WTC11 (cell line): ENCODE measurements at regions not wholly inside any gene's neighbourhood (a gene's known extent, or its start where the extent isn't known, plus 50 kb on each side); places are given as distances from the start of the nearest gene placed in this dataset.

ENCODE experiments used
- ATAC-seq: fragments of 200-7000 bp; cut with Tn5 transposase; 2 replicates; pipeline ENCODE4 v1.10.0; 2021; ENCODE audit warnings: mild to moderate bottlenecking, moderate library complexity
- CTCF ChIA-PET: fragments of 300-600 bp; sonication (Branson Sonifier 250); formaldehyde crosslinking; loops from one replicate; lab custom pipeline; 2021; ENCODE audit warnings: antibody characterized with exemption; lab: Charles Lee
- POLR2A ChIA-PET: fragments of 350-600 bp; sonication (Branson Sonifier 250); formaldehyde crosslinking; loops from one replicate; lab custom pipeline; 2021; ENCODE audit warnings: antibody characterized with exemption; lab: Charles Lee
- DNase-seq: peaks from one replicate; pipeline ENCODE4 v3.0.0; 2021; ENCODE audit warnings: low spot score
- H3K27ac Mint-ChIP-seq: 2 replicates; pipeline ENCODE4 v1.8.0; 2021; ENCODE audit warnings: mixed read lengths
- H3K27me3 Mint-ChIP-seq: 2 replicates; pipeline ENCODE4 v1.8.0; 2021; ENCODE audit warnings: low read depth, mild to moderate bottlenecking, moderate library complexity, mixed read lengths
- H3K36me3 Mint-ChIP-seq: 2 replicates; pipeline ENCODE4 v1.8.0; 2021; ENCODE audit warnings: mixed read lengths
- H3K4me1 Mint-ChIP-seq: 2 replicates; pipeline ENCODE4 v1.8.0; 2022; ENCODE audit warnings: mixed read lengths
- H3K4me3 Mint-ChIP-seq: 2 replicates; pipeline ENCODE4 v1.8.0; 2021; ENCODE audit warnings: mild to moderate bottlenecking, moderate library complexity, mixed read lengths
- H3K9me3 Mint-ChIP-seq: 2 replicates; pipeline ENCODE4 v1.8.0; 2021; ENCODE audit warnings: mixed read lengths
- ATF2 ChIP-seq: sonication (generic); formaldehyde crosslinking; IDR thresholded peaks from 2 replicates; pipeline ENCODE4 v1.8.1; 2022; ENCODE audit warnings: low read depth, missing genetic modification reagents, borderline replicate concordance
- ATF6 ChIP-seq: sonication (generic); formaldehyde crosslinking; IDR thresholded peaks from 2 replicates; pipeline ENCODE4 v1.8.1; 2023; ENCODE audit warnings: mild to moderate bottlenecking, missing genetic modification reagents
- CBFB ChIP-seq: sonication (generic); formaldehyde crosslinking; IDR thresholded peaks from 2 replicates; pipeline ENCODE4 v1.8.1; 2022; ENCODE audit warnings: mild to moderate bottlenecking, low read depth, missing genetic modification reagents
- E2F4 ChIP-seq: sonication (generic); formaldehyde crosslinking; IDR thresholded peaks from 2 replicates; pipeline ENCODE4 v1.8.1; 2022; ENCODE audit warnings: low read depth, mild to moderate bottlenecking, moderate library complexity, missing genetic modification reagents, borderline replicate concordance
- E2F5 ChIP-seq: sonication (generic); formaldehyde crosslinking; IDR thresholded peaks from 2 replicates; pipeline ENCODE4 v1.8.1; 2022; ENCODE audit warnings: mild to moderate bottlenecking, moderate library complexity, missing genetic modification reagents
- ETV6 ChIP-seq: sonication (generic); formaldehyde crosslinking; IDR thresholded peaks from 2 replicates; pipeline ENCODE4 v1.8.1; 2022; ENCODE audit warnings: mild to moderate bottlenecking, missing genetic modification reagents
- FOXJ3 ChIP-seq: sonication (generic); formaldehyde crosslinking; IDR thresholded peaks from 2 replicates; pipeline ENCODE4 v1.9.0; 2021; ENCODE audit warnings: missing genetic modification reagents, mild to moderate bottlenecking, borderline replicate concordance
- FOXK1 ChIP-seq: sonication (generic); formaldehyde crosslinking; IDR thresholded peaks from 2 replicates; pipeline ENCODE4 v1.8.0; 2022; ENCODE audit warnings: mild to moderate bottlenecking, moderate library complexity, missing genetic modification reagents
- IRF2 ChIP-seq: sonication (generic); formaldehyde crosslinking; IDR thresholded peaks from 2 replicates; pipeline ENCODE4 v1.8.0; 2022; ENCODE audit warnings: low read depth, missing genetic modification reagents, borderline replicate concordance
- KAT7 ChIP-seq: sonication (generic); formaldehyde crosslinking; IDR thresholded peaks from 2 replicates; pipeline ENCODE4 v1.8.1; 2023; ENCODE audit warnings: missing genetic modification reagents, mild to moderate bottlenecking, borderline replicate concordance
- NFATC4 ChIP-seq: fragments of 250-450 bp; sonication (Bioruptor Pico); IDR thresholded peaks from 2 replicates; pipeline ENCODE4 v1.9.0; 2021; ENCODE audit warnings: mild to moderate bottlenecking
- PRRX2 ChIP-seq: fragments of 250-450 bp; sonication (Bioruptor Pico); IDR thresholded peaks from 2 replicates; pipeline ENCODE4 v1.8.0; 2021; ENCODE audit warnings: mild to moderate bottlenecking
- RELA ChIP-seq: sonication (generic); formaldehyde crosslinking; IDR thresholded peaks from 2 replicates; pipeline ENCODE4 v1.8.1; 2022; ENCODE audit warnings: missing genetic modification reagents, mild to moderate bottlenecking, borderline replicate concordance
- RORB ChIP-seq: fragments of 250-450 bp; sonication (Bioruptor Pico); IDR thresholded peaks from 2 replicates; pipeline ENCODE4 v1.9.0; 2021; ENCODE audit warnings: mild to moderate bottlenecking
- SMAD3 ChIP-seq: sonication (generic); formaldehyde crosslinking; IDR thresholded peaks from 2 replicates; pipeline ENCODE4 v1.8.0; 2022; ENCODE audit warnings: missing genetic modification reagents, mild to moderate bottlenecking, borderline replicate concordance
- TP53 ChIP-seq: sonication (generic); formaldehyde crosslinking; IDR thresholded peaks from 2 replicates; pipeline ENCODE4 v1.8.1; 2023; ENCODE audit warnings: mild to moderate bottlenecking, missing genetic modification reagents
- ZNF396 ChIP-seq: fragments of 250-450 bp; sonication (Bioruptor Pico); IDR thresholded peaks from 2 replicates; pipeline ENCODE4 v1.8.0; 2021; ENCODE audit warnings: mild to moderate bottlenecking, moderate library complexity, borderline replicate concordance
- ZNF416 ChIP-seq: fragments of 250-450 bp; sonication (Bioruptor Pico); IDR thresholded peaks from 2 replicates; pipeline ENCODE4 v1.9.0; 2021; ENCODE audit warnings: mild to moderate bottlenecking, inconsistent platforms
- ZNF423 ChIP-seq: fragments of 250-450 bp; sonication (Bioruptor Pico); IDR thresholded peaks from 2 replicates; pipeline ENCODE4 v2.1.2; 2022; ENCODE audit warnings: mild to moderate bottlenecking, moderate library complexity
- ZSCAN18 ChIP-seq: fragments of 250-450 bp; sonication (Bioruptor Pico); IDR thresholded peaks from 2 replicates; pipeline ENCODE4 v2.1.2; 2022; ENCODE audit warnings: mild to moderate bottlenecking, moderate library complexity

GRCh38 chr4:116018831-116019230 lies 905.4 kb upstream of the NDST4 start:
- H3K36me3 Mint-ChIP-seq: peaks cover 79% of the 10 kb centered on the region
- no peak overlapping the region for H3K27ac Mint-ChIP-seq
- DNase-seq (no peak), ATAC-seq (no peak)
- no peak overlapping the region for H3K4me3 Mint-ChIP-seq
- peaks cover 87% of the 10 kb centered on the region for H3K9me3 Mint-ChIP-seq
- ChIA-PET CTCF (no interaction called here), POLR2A (no interaction called here)
- TF ChIP-seq ETV6 (no peak), FOXK1 (CRISPR knock-in tag) (no peak), ZSCAN18 (CRISPR knock-in tag) (no peak), E2F4 (CRISPR knock-in tag) (no peak), NFATC4 (CRISPR knock-in tag) (no peak), ZNF396 (CRISPR knock-in tag) (no peak), PRRX2 (no peak), FOXJ3 (CRISPR knock-in tag) (no peak), TP53 (CRISPR knock-in tag) (no peak), ATF6 (no peak), CBFB (CRISPR knock-in tag) (no peak), SMAD3 (CRISPR knock-in tag) (no peak), ZNF423 (CRISPR knock-in tag) (no peak)
- no peaks in the 10 kb centered on the region for H3K4me1 Mint-ChIP-seq
- H3K27me3 Mint-ChIP-seq: peaks cover 10% of the 10 kb centered on the region

- ATAC-seq (no peak), DNase-seq (no peak)
- CTCF ChIA-PET: no interaction called here
- Mint-ChIP-seq H3K27ac (no peak overlapping the region), H3K4me3 (no peak overlapping the region), H3K4me1 (no peaks in the 10 kb centered on the region), H3K27me3 (peaks cover 13% of the 10 kb centered on the region), H3K36me3 (peaks cover 83% of the 10 kb centered on the region), H3K9me3 (peaks cover 88% of the 10 kb centered on the region)
- TF ChIP-seq NFATC4 (CRISPR knock-in tag): no peak
- no peak for TF ChIP-seq IRF2 (CRISPR knock-in tag)
- no peak for TF ChIP-seq KAT7
- TF ChIP-seq RORB (CRISPR knock-in tag): no peak
- TF ChIP-seq ZNF416 (CRISPR knock-in tag): no peak
- TF ChIP-seq ATF2: no peak
- TF ChIP-seq RELA (CRISPR knock-in tag): no peak
- TF ChIP-seq E2F5 (CRISPR knock-in tag): no peak
- no peak for TF ChIP-seq FOXJ3 (CRISPR knock-in tag)
- POLR2A ChIA-PET: no interaction called here
Measured at GRCh38 chr4:116016201-116016600, 902.8 kb upstream of the NDST4 start.
